HepG2 (cell line): ENCODE measurements at regions not wholly inside any gene's neighbourhood (a gene's known extent, or its start where the extent isn't known, plus 50 kb on each side); places are given as distances from the start of the nearest gene placed in this dataset.

Experiments
- ATAC-seq: fragments of 200-7000 bp; cut with Tn5 transposase; 3 replicates; pipeline ENCODE4 v1.9.1; 2020; ENCODE audit warnings: mild to moderate bottlenecking, moderate library complexity
- BruUV-seq: library from RNA; stranded (reverse); fragments of 400-500 nt; replicated peaks from 2 replicates; lab custom pipeline; 2021; lab: Mats Ljungman, UMichigan
- CTCF ChIA-PET: fragments of 300-600 bp; formaldehyde crosslinking; extraction: SDS; loops from one replicate; lab custom pipeline; 2021; ENCODE audit warnings: low total read pairs, inconsistent platforms, low intra/inter-chr PET ratio; lab: Yijun Ruan, JAX
- POLR2A ChIA-PET: fragments of 350-600 bp; sonication (Branson Sonifier 250); formaldehyde crosslinking; loops from one replicate; lab custom pipeline; 2020; ENCODE audit warnings: antibody characterized with exemption, inconsistent platforms; lab: Yijun Ruan, JAX
- DNase-seq: peaks from one replicate; pipeline ENCODE4 v3.0.0-alpha.2; 2015; ENCODE audit warnings: low spot score
- FAIRE-seq: peaks from 3 replicates; lab custom pipeline; 2011; peaks lifted over from hg19 to GRCh38; lab: Jason Lieb, UNC
- H2AFZ ChIP-seq: one replicate; pipeline ENCODE4 v1.6.1; 2011; ENCODE audit warnings: low read length, inconsistent platforms
- H3K27ac ChIP-seq: fragments of 300-600 bp; 3 replicates; pipeline ENCODE4 v1.8.0; 2011; ENCODE audit warnings: mixed run types, mild to moderate bottlenecking, mixed read lengths, low read length, inconsistent platforms; ENCODE audit not compliant: insufficient read depth; ENCODE audit errors: extremely low read length
- H3K27me3 ChIP-seq, 2 experiments: fragments of 200-600 bp in 1 of 2; 2 replicates in 1 of 2; 3 replicates in 1 of 2; pipeline versions ENCODE4 v1.6.0 to v1.8.0; 2011; ENCODE audit warnings: low read length in 2 of 2, mild to moderate bottlenecking in 2 of 2, moderate library complexity in 2 of 2, inconsistent platforms in 1 of 2; ENCODE audit not compliant: insufficient read depth in 2 of 2, control insufficient read depth in 1 of 2
- H3K36me3 ChIP-seq, 2 experiments: fragments of 200-600 bp in 1 of 2; replicated peaks in 1 of 2; 2 replicates in 1 of 2; 3 replicates in 1 of 2; pipeline versions ENCODE4 v1.5.1 to v1.8.0; 2011; ENCODE audit warnings: low read length in 2 of 2, inconsistent platforms in 1 of 2; ENCODE audit not compliant: insufficient read depth in 2 of 2, control insufficient read depth in 1 of 2
- H3K4me1 ChIP-seq: 2 replicates; pipeline ENCODE4 v1.5.1; 2012; ENCODE audit warnings: low read length, inconsistent platforms; ENCODE audit not compliant: insufficient read depth
- H3K4me2 ChIP-seq: 2 replicates; pipeline ENCODE4 v1.6.0; 2011; ENCODE audit warnings: low read depth, low read length, inconsistent platforms
- H3K4me3 ChIP-seq, 3 experiments: fragments of 200-600 bp in 1 of 3; sonication (generic), shearing (Covaris generic) in 1 of 3; replicated peaks in 1 of 3; 2 replicates each; pipeline ENCODE4 v1.5.1; 2011 to 2016; ENCODE audit warnings: low read length in 3 of 3, inconsistent platforms in 2 of 3, low read depth in 2 of 3, mild to moderate bottlenecking in 2 of 3, control low read depth in 1 of 3, mixed read lengths in 1 of 3; ENCODE audit not compliant: insufficient read depth in 1 of 3
- H3K79me2 ChIP-seq: one replicate; pipeline ENCODE4 v1.6.1; 2011; ENCODE audit warnings: low read length, inconsistent platforms; ENCODE audit not compliant: insufficient read depth
- H3K9ac ChIP-seq: 2 replicates; pipeline ENCODE4 v1.6.0; 2011; ENCODE audit warnings: mild to moderate bottlenecking, low read depth, low read length, inconsistent platforms; ENCODE audit not compliant: insufficient read depth
- H3K9me3 ChIP-seq: 2 replicates; pipeline ENCODE4 v1.5.1; 2012; ENCODE audit warnings: mild to moderate bottlenecking, low read length
- H4K20me1 ChIP-seq: 2 replicates; pipeline ENCODE4 v1.6.0; 2011; ENCODE audit warnings: inconsistent platforms, mild to moderate bottlenecking, low read length, moderate library complexity; ENCODE audit not compliant: insufficient read depth
- ARNT2 ChIP-seq: sonication (generic); formaldehyde crosslinking; IDR thresholded peaks from 2 replicates; pipeline ENCODE4 v1.8.0; 2022; ENCODE audit warnings: mild to moderate bottlenecking, low read depth, missing genetic modification reagents, moderate library complexity
- CEBPZ ChIP-seq: IDR thresholded peaks from 2 replicates; pipeline ENCODE4 v1.6.1; 2012; ENCODE audit warnings: low read length, improper control_type of control experiment
- CREBL2 ChIP-seq: sonication (generic); formaldehyde crosslinking; IDR thresholded peaks from 2 replicates; pipeline ENCODE4 v1.8.1; 2023; ENCODE audit warnings: missing genetic modification reagents, mild to moderate bottlenecking, borderline replicate concordance
- DR1 ChIP-seq: sonication (generic); formaldehyde crosslinking; IDR thresholded peaks from 2 replicates; pipeline ENCODE4 v1.8.0; 2021; ENCODE audit warnings: mild to moderate bottlenecking, missing genetic modification reagents, inconsistent platforms
- FOXP1 ChIP-seq, 2 experiments: fragments of 450-650 bp in 1 of 2; IDR thresholded peaks; 2 replicates each; pipeline ENCODE4 v1.6.1; 2017 to 2018; ENCODE audit warnings: antibody characterized with exemption in 1 of 2
- KDM6A ChIP-seq: IDR thresholded peaks from 2 replicates; pipeline ENCODE4 v1.6.1; 2016; ENCODE audit warnings: low read depth
- MAZ ChIP-seq, 2 experiments: sonication (generic) in 1 of 2; formaldehyde crosslinking in 1 of 2; IDR thresholded peaks; 2 replicates each; pipeline versions ENCODE4 v1.5.0 to v1.6.1; 2012 to 2020; ENCODE audit warnings: low read depth in 2 of 2, mild to moderate bottlenecking in 2 of 2, borderline replicate concordance in 1 of 2, improper control_type of control experiment in 1 of 2, low read length in 1 of 2, missing genetic modification reagents in 1 of 2, moderate library complexity in 1 of 2
- NFRKB ChIP-seq: fragments of 450-650 bp; IDR thresholded peaks from 2 replicates; pipeline ENCODE4 v1.6.1; 2017
- PHF5A ChIP-seq: IDR thresholded peaks from one replicate; pipeline ENCODE4 v1.6.1; 2018; ENCODE audit warnings: low read depth, missing genetic modification reagents; ENCODE audit not compliant: unreplicated experiment
- ZNF180 ChIP-seq: sonication (generic); formaldehyde crosslinking; IDR thresholded peaks from 2 replicates; pipeline ENCODE4 v1.4.0; 2020; ENCODE audit warnings: low read depth, missing genetic modification reagents, borderline replicate concordance
- ZNF296 ChIP-seq: sonication (generic); formaldehyde crosslinking; conservative IDR thresholded peaks from 2 replicates; pipeline ENCODE4 v1.5.0; 2020; ENCODE audit warnings: mild to moderate bottlenecking, missing genetic modification reagents
- ZNF761 ChIP-seq: sonication (generic); formaldehyde crosslinking; conservative IDR thresholded peaks from 2 replicates; pipeline ENCODE4 v1.4.0; 2020; ENCODE audit warnings: mild to moderate bottlenecking, missing genetic modification reagents
- WGBS: methylation state at CpG from one replicate; pipeline ENCODE4 v1.1.6; 2017; ENCODE audit warnings: low lambda C conversion rate; 5-methylcytosine and 5-hydroxymethylcytosine counted together
- in situ Hi-C: cut with HindIII; loops from 2 replicates; pipeline ENCODE4 v1.10.0; 2017; ENCODE audit warnings: low pct_unique_long_range_greater_than_20kb; ENCODE audit not compliant: extremely low pct_ligation_motif_present
- intact Hi-C: fragments of 100-400 bp; cut with micrococcal nuclease; formaldehyde crosslinking; loops from one replicate; pipeline ENCODE4 v1.10.0; 2022; ENCODE audit not compliant: unreplicated experiment
- TF ChIP-seq, protein P1 (sequence below): sonication (generic); formaldehyde crosslinking; IDR thresholded peaks from 2 replicates; pipeline ENCODE4 v1.4.0; 2020; ENCODE audit warnings: missing genetic modification reagents, borderline replicate concordance
- TF ChIP-seq, protein P2 (sequence below): sonication (generic); formaldehyde crosslinking; IDR thresholded peaks from 2 replicates; pipeline ENCODE4 v1.4.0; 2020; ENCODE audit warnings: mild to moderate bottlenecking, low read depth, missing genetic modification reagents

GRCh38 chr6:148074291-148074690 is 268.3 kb upstream of the SASH1 start:
- ChIA-PET POLR2A (no interaction called here), CTCF (no interaction called here)
- no peaks in the 10 kb centered on the region for H3K4me1 ChIP-seq
- no peak for ATAC-seq
- 47% methylated on average over 6 of the region's 6 CpGs for WGBS
- H3K27me3 ChIP-seq: no peaks in the 10 kb centered on the region
- intact Hi-C loops: no loop called here
- FAIRE-seq: no peak
- no peak overlapping the region for H3K9ac ChIP-seq
- no peaks in the 10 kb centered on the region for H3K79me2 ChIP-seq
- H3K36me3 ChIP-seq: no peaks in the 10 kb centered on the region
- H3K4me2 ChIP-seq: no peak overlapping the region
- H3K9me3 ChIP-seq: no peaks in the 10 kb centered on the region; the same call in 1 of the 2 replicates
- TF ChIP-seq ZNF761 (CRISPR knock-in tag): no peak
- TF ChIP-seq PHF5A (CRISPR knock-in tag): no peak
- no peak for TF ChIP-seq FOXP1 (IDR thresholded peaks at IDR 0.05)
- TF ChIP-seq FOXP1 (CRISPR knock-in tag; IDR thresholded peaks at IDR 0.05): no peak
- TF ChIP-seq, all 625 proteins: peak for 0
- Histone ChIP-seq H3K4me3 (no peak overlapping the region), H4K20me1 (no peaks in the 10 kb centered on the region), H2AFZ (no peak overlapping the region), H3K27ac (no peak overlapping the region)
- BruUV-seq: no TSS peak
- in situ Hi-C loops: no loop called here
- no peak for DNase-seq

- in situ Hi-C loops: no loop called here
- H3K4me2 ChIP-seq: no peak overlapping the region
- POLR2A ChIA-PET: no interaction called here
- TF ChIP-seq, protein P1, sequence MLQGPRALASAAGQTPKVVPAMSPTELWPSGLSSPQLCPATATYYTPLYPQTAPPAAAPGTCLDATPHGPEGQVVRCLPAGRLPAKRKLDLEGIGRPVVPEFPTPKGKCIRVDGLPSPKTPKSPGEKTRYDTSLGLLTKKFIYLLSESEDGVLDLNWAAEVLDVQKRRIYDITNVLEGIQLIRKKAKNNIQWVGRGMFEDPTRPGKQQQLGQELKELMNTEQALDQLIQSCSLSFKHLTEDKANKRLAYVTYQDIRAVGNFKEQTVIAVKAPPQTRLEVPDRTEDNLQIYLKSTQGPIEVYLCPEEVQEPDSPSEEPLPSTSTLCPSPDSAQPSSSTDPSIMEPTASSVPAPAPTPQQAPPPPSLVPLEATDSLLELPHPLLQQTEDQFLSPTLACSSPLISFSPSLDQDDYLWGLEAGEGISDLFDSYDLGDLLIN (CRISPR knock-in tag): no peak
- TF ChIP-seq DR1 (no peak), CEBPZ (no peak), KDM6A (no peak), ZNF296 (no peak), ARNT2 (CRISPR knock-in tag) (no peak), NFRKB (no peak), ZNF180 (CRISPR knock-in tag) (no peak), MAZ (IDR thresholded peaks at IDR 0.05; ENCODE audit: borderline replicate concordance, low read depth, low read length) (no peak), MAZ (CRISPR knock-in tag; IDR thresholded peaks at IDR 0.05; ENCODE audit: low read depth) (no peak), CREBL2 (CRISPR knock-in tag) (no peak)
- TF ChIP-seq, protein P2, sequence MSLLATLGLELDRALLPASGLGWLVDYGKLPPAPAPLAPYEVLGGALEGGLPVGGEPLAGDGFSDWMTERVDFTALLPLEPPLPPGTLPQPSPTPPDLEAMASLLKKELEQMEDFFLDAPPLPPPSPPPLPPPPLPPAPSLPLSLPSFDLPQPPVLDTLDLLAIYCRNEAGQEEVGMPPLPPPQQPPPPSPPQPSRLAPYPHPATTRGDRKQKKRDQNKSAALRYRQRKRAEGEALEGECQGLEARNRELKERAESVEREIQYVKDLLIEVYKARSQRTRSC (CRISPR knock-in tag): no peak
These were observed 267.9 kb upstream of the SASH1 start for GRCh38 chr6:148074738-148075137.

More at GRCh38 chr6:148074738-148075137, 267.9 kb upstream of the SASH1 start:
- no peaks in the 10 kb centered on the region; the same call in 1 of the 2 replicates for H3K9me3 ChIP-seq
- no peaks in the 10 kb centered on the region for H3K27me3 ChIP-seq
- H3K79me2 ChIP-seq: no peaks in the 10 kb centered on the region
- FAIRE-seq: no peak
- no peak for DNase-seq
- BruUV-seq: no TSS peak
- no peak overlapping the region for H3K27ac ChIP-seq
- WGBS: 59% methylated on average over 5 of the region's 5 CpGs
- no peaks in the 10 kb centered on the region for H4K20me1 ChIP-seq
- no peaks in the 10 kb centered on the region for H3K4me1 ChIP-seq
- H3K36me3 ChIP-seq: no peaks in the 10 kb centered on the region
- intact Hi-C loops: no loop called here
- no peak overlapping the region for H2AFZ ChIP-seq
- H3K9ac ChIP-seq: no peak overlapping the region
- CTCF ChIA-PET: no interaction called here
- no peak overlapping the region for H3K4me3 ChIP-seq
- ATAC-seq: no peak
